ENCODE measurements at regions not wholly inside any gene's neighbourhood (a gene's known extent, or its start where the extent isn't known, plus 50 kb on each side); places are given as distances from the start of the nearest gene placed in this dataset.
"Not testable (repeated sequence)": the region's sequence is repeated elsewhere in the genome, so short reads cannot be mapped to it uniquely, and the experiment has no call there.

DNA sequence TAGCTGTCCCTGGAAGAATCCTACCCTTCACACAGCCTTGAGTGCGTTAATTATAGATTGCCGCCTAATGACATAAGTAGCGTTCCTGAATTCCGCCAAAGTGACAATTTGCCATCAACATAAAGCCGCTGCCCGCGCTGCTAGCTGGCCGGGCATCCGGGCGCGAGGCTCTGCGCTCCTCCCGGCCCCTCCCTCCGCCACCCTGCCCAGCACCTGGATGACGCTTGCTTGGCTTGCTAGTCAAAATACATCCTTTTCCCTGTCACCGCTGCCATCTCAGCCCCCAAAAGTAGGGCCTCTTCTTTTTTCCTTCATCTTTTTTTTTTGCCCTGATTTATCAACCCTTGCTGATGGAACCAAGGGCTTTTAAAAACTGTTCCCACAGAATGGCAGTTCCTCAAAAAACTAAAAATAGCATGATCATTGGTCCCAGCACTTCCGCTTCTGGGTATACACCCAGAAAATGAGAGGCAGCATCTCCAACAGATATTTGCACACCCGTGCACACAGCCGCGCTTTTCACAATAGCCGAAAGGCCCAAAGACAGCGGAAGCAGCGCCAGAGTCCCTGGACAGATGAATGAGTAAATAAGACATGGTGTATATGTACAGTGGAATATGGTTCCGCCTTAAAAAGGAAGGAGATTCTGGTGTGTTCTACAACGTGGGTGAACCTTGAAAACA lies 235.2 kb downstream of the BCL11B start:
- peak overlapping the region; percentile 83 for H3K27ac ChIP-seq (ENCODE audit: poor library complexity, severe bottlenecking)
- ATAC-seq (ENCODE audit: low read depth) (no peak), DNase-seq (ENCODE audit: low spot score) (no peak)
- no peak overlapping the region for H3K4me3 ChIP-seq (ENCODE audit: severe bottlenecking)
- TF ChIP-seq CTCF (IDR thresholded peaks at IDR 0.05; ENCODE audit: poor library complexity, severe bottlenecking): no peak
- H3K9me3 ChIP-seq (ENCODE audit: severe bottlenecking): no peaks in the 10 kb centered on the region
- peaks cover 17% of the 10 kb centered on the region for H3K4me1 ChIP-seq (ENCODE audit: insufficient read depth, poor library complexity, severe bottlenecking)
- no peaks in the 10 kb centered on the region for H3K36me3 ChIP-seq (ENCODE audit: low read depth)
- no peaks in the 10 kb centered on the region for H3K27me3 ChIP-seq (ENCODE audit: insufficient read depth, poor library complexity, severe bottlenecking)

GRCh38 chr14:99037326-99037725 lies 234.7 kb downstream of the BCL11B start:
- peak overlapping the region; percentile 83 for H3K27ac ChIP-seq (ENCODE audit: poor library complexity, severe bottlenecking)
- not testable (repeated sequence) for H3K9me3 ChIP-seq (ENCODE audit: severe bottlenecking); ATAC-seq (ENCODE audit: low read depth); H3K4me3 ChIP-seq (ENCODE audit: severe bottlenecking); DNase-seq (ENCODE audit: low spot score); H3K27me3 ChIP-seq (ENCODE audit: insufficient read depth, poor library complexity, severe bottlenecking); H3K36me3 ChIP-seq (ENCODE audit: low read depth)
- peaks cover 17% of the 10 kb centered on the region for H3K4me1 ChIP-seq (ENCODE audit: insufficient read depth, poor library complexity, severe bottlenecking)

DNA sequence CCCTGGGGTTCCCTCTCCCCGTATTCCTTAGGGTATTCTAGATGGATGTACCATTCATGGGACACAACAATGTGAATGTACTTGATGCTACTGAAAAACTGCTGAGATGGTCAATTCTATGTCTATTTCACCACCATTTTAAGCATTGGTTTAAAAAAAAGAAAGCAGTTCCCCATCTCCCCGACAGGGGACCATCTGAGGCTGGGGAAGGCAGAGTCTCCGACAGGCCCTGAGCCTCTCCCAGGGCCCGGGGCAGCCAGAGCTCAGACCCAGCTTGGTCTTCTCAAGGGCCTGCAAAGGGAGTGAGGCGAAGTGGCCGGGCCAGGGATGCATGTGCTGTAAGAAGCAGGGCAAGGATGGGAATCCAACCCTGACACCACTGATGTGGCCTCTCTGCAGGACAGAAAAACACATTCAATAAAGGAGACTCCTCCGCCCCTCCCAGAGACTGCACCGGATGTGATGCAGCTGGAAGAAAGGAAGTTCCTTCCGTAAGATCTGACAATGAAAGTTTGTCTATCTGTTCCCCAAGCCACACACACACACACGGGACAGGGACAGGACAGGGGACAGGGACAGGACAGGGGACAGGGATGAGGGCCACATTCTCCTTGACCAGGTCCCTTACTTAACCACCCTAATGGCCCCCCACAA lies 234.1 kb downstream of the BCL11B start:
- DNase-seq (ENCODE audit: low spot score): no peak
- Histone ChIP-seq H3K27ac (ENCODE audit: poor library complexity, severe bottlenecking) (peak overlapping the region; percentile 2), H3K36me3 (ENCODE audit: low read depth) (no peaks in the 10 kb centered on the region), H3K4me1 (ENCODE audit: insufficient read depth, poor library complexity, severe bottlenecking) (peaks cover 17% of the 10 kb centered on the region), H3K4me3 (ENCODE audit: severe bottlenecking) (no peak overlapping the region), H3K27me3 (ENCODE audit: insufficient read depth, poor library complexity, severe bottlenecking) (no peaks in the 10 kb centered on the region), H3K9me3 (ENCODE audit: severe bottlenecking) (no peaks in the 10 kb centered on the region)
- ATAC-seq (ENCODE audit: low read depth): no peak
- TF ChIP-seq CTCF (IDR thresholded peaks at IDR 0.05; ENCODE audit: poor library complexity, severe bottlenecking): no peak

DNA sequence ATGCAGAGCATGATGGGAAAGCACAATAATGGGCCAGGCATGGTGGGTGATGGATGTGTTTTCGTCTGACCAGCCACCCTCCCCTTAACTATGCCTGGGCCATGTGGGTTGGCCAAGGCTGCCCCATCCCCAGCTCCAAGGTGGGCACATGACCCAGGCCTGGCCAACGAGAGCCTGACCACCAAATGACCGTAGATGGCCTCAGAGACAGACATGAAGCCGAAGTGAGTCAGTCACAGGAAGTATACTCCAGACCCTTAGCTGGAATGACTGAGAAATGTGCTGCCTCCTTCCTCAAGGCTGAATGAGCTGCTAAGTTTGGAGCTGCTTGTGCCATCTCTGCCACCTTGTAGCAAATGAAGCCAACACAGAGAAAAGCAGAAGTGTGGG lies 233.6 kb downstream of the BCL11B start:
- Histone ChIP-seq H3K4me1 (ENCODE audit: insufficient read depth, poor library complexity, severe bottlenecking) (peaks cover 17% of the 10 kb centered on the region), H3K9me3 (ENCODE audit: severe bottlenecking) (no peaks in the 10 kb centered on the region), H3K27me3 (ENCODE audit: insufficient read depth, poor library complexity, severe bottlenecking) (no peaks in the 10 kb centered on the region), H3K4me3 (ENCODE audit: severe bottlenecking) (no peak overlapping the region), H3K36me3 (ENCODE audit: low read depth) (no peaks in the 10 kb centered on the region), H3K27ac (ENCODE audit: poor library complexity, severe bottlenecking) (peak overlapping the region; percentile 2)
- no peak for TF ChIP-seq CTCF (IDR thresholded peaks at IDR 0.05; ENCODE audit: poor library complexity, severe bottlenecking)
- DNase-seq (ENCODE audit: low spot score) (no peak), ATAC-seq (ENCODE audit: low read depth) (peak; percentile 6; the same call in 1 of the 3 replicates)

GRCh38 chr14:99039331-99040041 lies 232.5 kb downstream of the BCL11B start:
- H3K27ac ChIP-seq (ENCODE audit: poor library complexity, severe bottlenecking): no peak overlapping the region
- ATAC-seq (ENCODE audit: low read depth) (no peak), DNase-seq (ENCODE audit: low spot score) (no peak)
- no peak overlapping the region for H3K4me3 ChIP-seq (ENCODE audit: severe bottlenecking)
- no peaks in the 10 kb centered on the region for H3K36me3 ChIP-seq (ENCODE audit: low read depth)
- H3K27me3 ChIP-seq (ENCODE audit: insufficient read depth, poor library complexity, severe bottlenecking): no peaks in the 10 kb centered on the region
- H3K4me1 ChIP-seq (ENCODE audit: insufficient read depth, poor library complexity, severe bottlenecking): peaks cover 17% of the 10 kb centered on the region
- no peaks in the 10 kb centered on the region for H3K9me3 ChIP-seq (ENCODE audit: severe bottlenecking)
- no peak for TF ChIP-seq CTCF (IDR thresholded peaks at IDR 0.05; ENCODE audit: poor library complexity, severe bottlenecking)

All from RWPE2 (cell line).